Psoas muscle (tissue), 7 donors: ENCODE measurements at regions not wholly inside any gene's neighbourhood (a gene's known extent, or its start where the extent isn't known, plus 50 kb on each side); places are given as distances from the start of the nearest gene placed in this dataset.
"Not testable (repeated sequence)": the region's sequence is repeated elsewhere in the genome, so short reads cannot be mapped to it uniquely, and the experiment has no call there.

Source experiments
- ATAC-seq, 4 donors: fragments of 200-7000 bp; cut with Tn5 transposase; one replicate each; pipeline ENCODE4 v1.9.1; 2020; ENCODE audit warnings: moderate library complexity in 3 of 4, mild to moderate bottlenecking in 2 of 4
- DNase-seq, 2 donors: peaks; one replicate each; pipeline ENCODE4 v3.0.0-alpha.2; 2020
- H3K27ac ChIP-seq: fragments of 200-600 bp; one replicate; pipeline ENCODE4 v1.8.0; 2022
- H3K27me3 ChIP-seq, 3 donors: fragments of 200-600 bp in 1 of 3; one replicate each; pipeline versions ENCODE4 v1.6.1 to v1.8.0; 2013 to 2022; ENCODE audit warnings: low read length in 2 of 3, mild to moderate bottlenecking in 2 of 3, moderate library complexity in 1 of 3; ENCODE audit not compliant: insufficient read depth in 3 of 3
- H3K36me3 ChIP-seq, 2 donors: fragments of 200-600 bp in 1 of 2; one replicate each; pipeline versions ENCODE4 v1.6.1 to v1.8.0; 2013 to 2022; ENCODE audit warnings: low read depth in 1 of 2, mild to moderate bottlenecking in 1 of 2, moderate library complexity in 1 of 2; ENCODE audit not compliant: insufficient read depth in 1 of 2
- H3K4me1 ChIP-seq: fragments of 200-600 bp; one replicate; pipeline ENCODE4 v1.8.0; 2022
- H3K4me3 ChIP-seq: fragments of 200-600 bp; one replicate; pipeline ENCODE4 v1.8.0; 2022; ENCODE audit warnings: mild to moderate bottlenecking
- H3K9me3 ChIP-seq: fragments of 200-600 bp; one replicate; pipeline ENCODE4 v1.8.0; 2022
- CTCF ChIP-seq: fragments of 200-600 bp; IDR thresholded peaks from one replicate; pipeline ENCODE4 v1.8.0; 2022; ENCODE audit warnings: antibody characterized with exemption
- WGBS, 3 donors: extraction: QIAGEN DNeasy Blood & Tissue Kit; methylation state at CpG; one replicate each; pipeline versions ENCODE4 v1.1.6 to v1.1.7; 2013; 5-methylcytosine and 5-hydroxymethylcytosine counted together
- intact Hi-C, 2 donors: fragments of 100-400 bp; cut with DNase I; formaldehyde crosslinking; loops; one replicate each; pipeline versions ENCODE4 v1.11.0 to v1.14.2; 2022
- donor health status: healthy with polysubstance abuse.
- donor health status: DM: no; HTN: no; CAD: no; lungs with moderate emphysema.
- donor health status: Bipolar disorder and iron deficiency.
- donor health status: healthy.
- donor health status: DM: yes; HTN: yes; CAD: no.
- donor health status: DM: no; HTN: no; CAD: no.
- donor health status: DM: yes; HTN: yes; CAD: no.

DNA sequence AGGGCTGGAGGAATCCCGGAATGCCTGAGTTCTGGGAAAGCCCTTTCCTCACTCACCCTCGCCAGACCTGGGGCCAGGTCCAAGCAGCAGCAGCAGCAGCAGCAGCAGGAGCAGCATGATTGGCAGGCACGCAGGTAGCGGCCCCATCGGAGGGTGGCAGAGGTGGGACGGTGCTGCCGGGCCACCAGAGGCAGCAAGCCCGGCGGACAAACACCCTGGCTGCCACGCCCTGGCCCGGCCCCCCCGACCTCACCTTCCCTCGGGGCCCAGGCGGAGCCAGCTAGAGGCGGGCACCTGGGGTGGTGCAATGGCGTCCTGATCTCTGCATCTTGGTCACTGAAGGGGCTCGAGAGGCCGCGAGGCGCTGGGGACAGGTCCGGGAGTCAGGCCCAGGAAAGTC, 122.4 kb downstream of the LAT start:
- ATAC-seq (no peak), DNase-seq (no peak)
- Histone ChIP-seq H3K9me3 (no peaks in the 10 kb centered on the region), H3K4me1 (no peaks in the 10 kb centered on the region), H3K4me3 (no peak overlapping the region), H3K27me3 (no peaks in the 10 kb centered on the region), H3K36me3 (no peaks in the 10 kb centered on the region), H3K27ac (no peak overlapping the region)
- no peak for TF ChIP-seq CTCF
- WGBS, 3 donors = 56 to 61% (median 59%) methylated on average over 21 of the region's 21 CpGs
- intact Hi-C loops = no loop called here

GRCh38 chr16:29106259-29106908, 121.5 kb downstream of the LAT start:
- 82 to 92% (median 84%) methylated on average over 2 to 8 of the region's 8 CpGs for WGBS, 3 donors
- DNase-seq, H3K27me3 ChIP-seq, intact Hi-C loops, ATAC-seq, H3K9me3 ChIP-seq, H3K4me1 ChIP-seq, H3K4me3 ChIP-seq, H3K36me3 ChIP-seq, H3K27ac ChIP-seq: not testable (repeated sequence)

- WGBS, 3 donors = 84 to 94% (median 93%) methylated on average over 2 of the region's 4 CpGs
- intact Hi-C loops, DNase-seq, H3K36me3 ChIP-seq, H3K27ac ChIP-seq, H3K4me3 ChIP-seq, H3K9me3 ChIP-seq, H3K27me3 ChIP-seq, H3K4me1 ChIP-seq, ATAC-seq: not testable (repeated sequence)
Observed at GRCh38 chr16:29104600-29104999, 119.7 kb downstream of the LAT start.

DNA sequence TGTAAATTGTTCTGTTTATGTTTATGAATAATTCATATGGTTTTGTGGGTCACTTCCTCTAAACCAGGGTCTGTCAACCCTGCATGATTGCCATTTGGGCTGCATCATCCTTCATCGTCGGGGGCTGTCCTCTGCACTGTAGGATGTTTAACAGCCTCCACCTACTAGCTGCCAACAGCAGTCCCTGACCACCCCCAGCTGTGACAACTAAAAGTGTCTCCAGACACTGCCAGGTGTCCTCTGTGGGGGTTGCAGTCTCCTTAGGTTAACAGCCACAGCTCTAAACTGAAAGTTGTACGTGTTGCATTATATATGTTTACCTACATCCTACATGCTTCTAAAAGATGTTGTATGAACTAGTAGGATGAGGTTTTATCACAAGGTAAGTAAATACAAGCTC, 113.1 kb downstream of the LAT start:
- intact Hi-C loops, ATAC-seq, H3K9me3 ChIP-seq, H3K4me3 ChIP-seq, H3K27ac ChIP-seq, DNase-seq, H3K27me3 ChIP-seq, H3K36me3 ChIP-seq, H3K4me1 ChIP-seq: not testable (repeated sequence)
- 70 to 86% (median 73%) methylated on average over 1 of the region's 3 CpGs for WGBS, 3 donors

- not testable (repeated sequence) for H3K27ac ChIP-seq
Observed at GRCh38 chr16:29094729-29095624, 110.1 kb downstream of the LAT start.

DNA sequence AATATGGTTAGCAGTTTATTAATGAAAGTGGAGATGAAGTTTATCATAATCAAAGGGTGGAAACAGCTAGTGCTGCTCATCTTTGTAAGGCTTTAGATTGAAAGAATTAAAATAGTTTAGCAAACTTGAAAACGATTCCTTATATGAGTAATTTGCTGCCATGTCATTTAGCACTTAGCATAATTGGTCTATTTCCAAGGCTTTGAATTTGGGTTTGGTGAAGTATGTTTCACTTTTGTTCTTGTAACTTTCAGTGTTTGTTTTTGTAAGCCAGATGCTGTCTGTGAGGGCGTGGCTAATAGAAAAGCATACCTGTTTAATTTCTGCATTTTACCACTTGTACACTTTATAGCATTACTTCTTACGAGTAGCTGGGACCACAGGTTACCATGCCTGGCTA, 109.5 kb downstream of the LAT start:
- H3K27me3 ChIP-seq, H3K4me1 ChIP-seq, H3K36me3 ChIP-seq, H3K4me3 ChIP-seq, H3K9me3 ChIP-seq, H3K27ac ChIP-seq, DNase-seq, ATAC-seq, intact Hi-C loops: not testable (repeated sequence)
- WGBS, 3 donors = 45 to 57% (median 51%) methylated on average over 3 of the region's 3 CpGs

More at GRCh38 chr16:29094729-29095624, 110.1 kb downstream of the LAT start:
- 31 to 43% (median 39%) methylated on average over 8 to 11 of the region's 13 CpGs for WGBS, 3 donors
- H3K4me3 ChIP-seq, H3K27me3 ChIP-seq, H3K4me1 ChIP-seq, H3K9me3 ChIP-seq, H3K36me3 ChIP-seq, intact Hi-C loops, DNase-seq: not testable (repeated sequence)
- peak; percentile 69 to 90 (median 80) for ATAC-seq

DNA sequence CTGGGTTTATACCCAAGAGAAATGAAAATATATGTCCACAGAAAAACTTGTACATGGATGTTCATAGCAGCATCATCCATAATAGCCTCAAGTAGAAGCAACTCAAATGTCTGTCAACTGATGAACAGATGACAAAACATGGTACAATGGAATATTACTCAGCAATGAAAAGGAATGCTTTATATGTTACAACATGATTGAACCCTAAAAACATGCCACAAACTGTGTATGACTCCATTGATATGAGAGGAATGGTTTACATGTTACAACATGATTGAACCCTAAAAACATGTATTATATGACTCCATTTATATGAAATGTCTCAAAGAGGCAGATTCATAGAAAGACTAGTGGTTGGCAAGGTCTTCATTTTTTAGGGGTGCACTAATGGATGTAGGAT, 104.8 kb downstream of the LAT start:
- DNase-seq, H3K27me3 ChIP-seq, H3K27ac ChIP-seq, intact Hi-C loops, H3K9me3 ChIP-seq, ATAC-seq, H3K4me1 ChIP-seq, H3K4me3 ChIP-seq, H3K36me3 ChIP-seq: not testable (repeated sequence)

GRCh38 chr16:29087673-29088072, 102.8 kb downstream of the LAT start:
- intact Hi-C loops, H3K4me1 ChIP-seq, H3K9me3 ChIP-seq, ATAC-seq, H3K36me3 ChIP-seq, DNase-seq, H3K4me3 ChIP-seq, H3K27ac ChIP-seq, H3K27me3 ChIP-seq: not testable (repeated sequence)
- 61 to 77% (median 62%) methylated on average over 4 of the region's 4 CpGs for WGBS, 3 donors

GRCh38 chr16:29081829-29082639, 97.2 kb downstream of the LAT start:
- WGBS, 3 donors = 3 to 11% (median 5%) methylated on average over 11 to 35 of the region's 74 CpGs
- H3K4me1 ChIP-seq, H3K36me3 ChIP-seq, intact Hi-C loops, H3K27me3 ChIP-seq, H3K9me3 ChIP-seq, H3K27ac ChIP-seq: not testable (repeated sequence)
- H3K4me3 ChIP-seq = peak overlapping the region; percentile 40
- ATAC-seq (peak; percentile 42 to 72 (median 66)), DNase-seq (peak in 1 of 2 donors; percentile 23)
